ENCODE measurements at regions not wholly inside any gene's neighbourhood (a gene's known extent, or its start where the extent isn't known, plus 50 kb on each side); places are given as distances from the start of the nearest gene placed in this dataset.

- no peak overlapping the region for H3K4me3 ChIP-seq (ENCODE audit: low read length)
- TF ChIP-seq CTCF (conservative IDR thresholded peaks at IDR 0.05; ENCODE audit: low read length), result no peak
- no peak for DNase-seq (ENCODE audit: low read depth)
These were observed 198.2 kb downstream of the SIPA1L2 start for GRCh38 chr1:232431748-232432147.

GRCh38 chr1:232431326-232431725 is 198.6 kb downstream of the SIPA1L2 start:
- no peak for TF ChIP-seq CTCF (conservative IDR thresholded peaks at IDR 0.05; ENCODE audit: low read length)
- no peak overlapping the region for H3K4me3 ChIP-seq (ENCODE audit: low read length)
- DNase-seq (ENCODE audit: low read depth), result no peak

GRCh38 chr1:232430467-232430866 is 199.5 kb downstream of the SIPA1L2 start:
- no peak for TF ChIP-seq CTCF (conservative IDR thresholded peaks at IDR 0.05; ENCODE audit: low read length)
- no peak overlapping the region for H3K4me3 ChIP-seq (ENCODE audit: low read length)
- no peak for DNase-seq (ENCODE audit: low read depth)

- H3K4me3 ChIP-seq (ENCODE audit: low read length), result no peak overlapping the region
- TF ChIP-seq CTCF (conservative IDR thresholded peaks at IDR 0.05; ENCODE audit: low read length), result no peak
- peak; percentile 40 for DNase-seq (ENCODE audit: low read depth)
These were observed 201.0 kb downstream of the SIPA1L2 start for GRCh38 chr1:232428786-232429530.

DNA sequence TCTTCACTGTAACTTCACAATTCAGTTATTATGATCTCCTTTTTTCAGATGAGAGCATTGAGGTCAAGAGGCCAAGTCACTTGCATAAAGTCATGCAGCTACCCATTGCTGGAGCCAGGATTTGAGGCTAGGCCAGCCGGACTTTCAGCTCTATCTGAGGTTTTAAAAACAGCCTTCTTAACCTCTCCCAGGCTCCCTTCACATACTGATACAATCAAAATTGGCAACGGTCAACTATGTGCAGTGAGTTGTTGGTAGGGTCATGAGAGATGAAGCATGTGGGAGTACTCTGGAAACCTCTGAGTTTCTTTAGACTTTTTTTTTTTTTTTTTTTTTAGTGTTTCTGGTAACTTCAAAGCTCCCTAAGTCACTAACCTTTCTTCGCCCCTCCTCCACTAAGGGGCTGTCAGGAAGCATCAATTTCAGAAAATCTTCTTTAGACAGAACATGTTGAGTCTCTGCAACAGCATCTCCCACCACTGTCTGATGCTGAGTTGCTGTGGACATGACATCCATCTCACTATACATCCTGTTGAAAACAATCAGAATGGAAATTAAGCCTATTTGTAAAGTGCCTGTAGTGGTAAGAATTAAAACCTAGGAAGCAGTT is 201.8 kb downstream of the SIPA1L2 start:
- H3K4me3 ChIP-seq (ENCODE audit: low read length), result no peak overlapping the region
- no peak for TF ChIP-seq CTCF (conservative IDR thresholded peaks at IDR 0.05; ENCODE audit: low read length)
- DNase-seq (ENCODE audit: low read depth), result peak; percentile 13

GRCh38 chr1:232426801-232427200 is 203.1 kb downstream of the SIPA1L2 start:
- no peak for TF ChIP-seq CTCF (conservative IDR thresholded peaks at IDR 0.05; ENCODE audit: low read length)
- H3K4me3 ChIP-seq (ENCODE audit: low read length), result no peak overlapping the region
- DNase-seq (ENCODE audit: low read depth), result no peak

DNA sequence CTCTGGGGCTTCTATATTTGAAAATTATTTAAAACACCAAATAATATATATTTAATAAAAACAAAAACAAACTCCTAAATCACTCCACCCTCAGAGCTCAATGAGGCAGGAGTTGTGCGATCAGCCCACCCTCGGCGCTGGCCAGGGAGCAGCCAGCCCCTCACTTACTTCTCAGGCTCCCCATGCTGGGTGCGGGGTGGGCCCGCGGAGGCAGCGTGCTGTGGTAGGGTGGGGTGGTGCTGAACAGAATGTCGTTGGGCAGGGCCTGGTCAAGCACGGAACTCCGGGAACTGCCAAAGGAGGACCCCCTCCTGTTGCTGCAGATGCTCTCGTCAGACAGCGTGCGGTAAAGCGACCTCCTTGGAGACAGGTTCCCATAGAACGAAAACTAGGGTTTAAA is 204.5 kb downstream of the SIPA1L2 start:
- no peak for TF ChIP-seq CTCF (conservative IDR thresholded peaks at IDR 0.05; ENCODE audit: low read length)
- DNase-seq (ENCODE audit: low read depth), result no peak
- no peak overlapping the region for H3K4me3 ChIP-seq (ENCODE audit: low read length)
